Panc1 (cell line): ENCODE measurements at regions not wholly inside any gene's neighbourhood (a gene's known extent, or its start where the extent isn't known, plus 50 kb on each side); places are given as distances from the start of the nearest gene placed in this dataset.

Experiments
- ATAC-seq: fragments of 200-7000 bp; cut with Tn5 transposase; 2 replicates; pipeline ENCODE4 v1.9.1; 2020; ENCODE audit warnings: mild to moderate bottlenecking, moderate library complexity
- BruUV-seq: library from RNA; stranded (reverse); fragments of 400-500 nt; replicated peaks from 2 replicates; lab custom pipeline; 2021; lab: Mats Ljungman, UMichigan
- CTCF ChIA-PET: fragments of 300-600 bp; sonication (Branson Sonifier 250); formaldehyde crosslinking; loops from one replicate; lab custom pipeline; 2022; ENCODE audit warnings: antibody characterized with exemption; lab: Charles Lee
- POLR2A ChIA-PET: fragments of 300-600 bp; sonication (Branson Sonifier 250); formaldehyde crosslinking; loops from one replicate; lab custom pipeline; 2022; ENCODE audit warnings: antibody characterized with exemption; lab: Charles Lee
- DNase-seq: peaks from one replicate; pipeline ENCODE4 v3.0.0-alpha.2; 2010; ENCODE audit warnings: low read depth, low spot score
- H3K27ac ChIP-seq: 2 replicates; pipeline ENCODE4 v1.5.1; 2011; ENCODE audit warnings: mild to moderate bottlenecking, low read length, inconsistent platforms
- H3K27me3 ChIP-seq: fragments of 200-500 bp; sonication (Bioruptor generic); 2 replicates; pipeline ENCODE4 v1.6.0; 2014; ENCODE audit warnings: low read length, inconsistent platforms; ENCODE audit not compliant: control insufficient read depth, insufficient read depth
- H3K36me3 ChIP-seq: fragments of 200-500 bp; sonication (Bioruptor generic); 2 replicates; pipeline ENCODE4 v1.5.1; 2014; ENCODE audit warnings: inconsistent platforms, mild to moderate bottlenecking, low read length, moderate library complexity; ENCODE audit not compliant: control insufficient read depth, insufficient read depth
- H3K4me1 ChIP-seq: 2 replicates; pipeline ENCODE4 v1.5.1; 2011; ENCODE audit warnings: inconsistent platforms, mild to moderate bottlenecking, low read length, moderate library complexity; ENCODE audit not compliant: control insufficient read depth, insufficient read depth
- H3K4me3 ChIP-seq, 2 experiments: 2 replicates each; pipeline ENCODE4 v1.5.1; 2011 to 2012; ENCODE audit warnings: low read depth in 2 of 2, low read length in 2 of 2, mild to moderate bottlenecking in 2 of 2, inconsistent platforms in 1 of 2, moderate library complexity in 1 of 2
- H3K9me3 ChIP-seq: fragments of 200-500 bp; sonication (Bioruptor generic); 2 replicates; pipeline ENCODE4 v1.5.1; 2014; ENCODE audit warnings: low read depth, mild to moderate bottlenecking, inconsistent platforms, low read length, moderate library complexity; ENCODE audit not compliant: control insufficient read depth, insufficient read depth
- CTCF ChIP-seq: fragments of 450-650 bp; IDR thresholded peaks from 2 replicates; pipeline ENCODE4 v1.5.1; 2017; ENCODE audit warnings: mild to moderate bottlenecking
- POLR2AphosphoS5 ChIP-seq: IDR thresholded peaks from 2 replicates; pipeline ENCODE4 v1.6.1; 2012; ENCODE audit warnings: mild to moderate bottlenecking, low read depth, low read length, moderate library complexity
- REST ChIP-seq, 2 experiments: IDR thresholded peaks; 2 replicates each; pipeline ENCODE4 v1.6.1; 2011 to 2012; ENCODE audit warnings: low read depth in 2 of 2, control low read depth in 1 of 2, low read length in 1 of 2, mild to moderate bottlenecking in 1 of 2, moderate library complexity in 1 of 2; ENCODE audit not compliant: insufficient read depth in 1 of 2
- SIN3A ChIP-seq: IDR thresholded peaks from 2 replicates; pipeline ENCODE4 v1.6.1; 2012; ENCODE audit warnings: low read depth, mild to moderate bottlenecking, low read length, moderate library complexity, borderline replicate concordance; ENCODE audit not compliant: insufficient read depth
- TCF7L2 ChIP-seq: IDR thresholded peaks from 2 replicates; pipeline ENCODE4 v1.6.1; 2011; ENCODE audit warnings: mild to moderate bottlenecking, low read depth, low read length, inconsistent platforms
- in situ Hi-C: cut with HindIII; loops from 2 replicates; pipeline ENCODE4 v1.10.0; 2016; ENCODE audit warnings: low sequenced_read_pairs, low pct_unique_long_range_greater_than_20kb
- intact Hi-C: fragments of 100-400 bp; cut with micrococcal nuclease; formaldehyde crosslinking; loops from one replicate; pipeline ENCODE4 v1.10.0; 2022; ENCODE audit not compliant: unreplicated experiment

- no peaks in the 10 kb centered on the region for H3K36me3 ChIP-seq
- no peaks in the 10 kb centered on the region for H3K27me3 ChIP-seq
- no TSS peak for BruUV-seq
- H3K27ac ChIP-seq: no peak overlapping the region
- in situ Hi-C loops: no loop called here
- no peak for DNase-seq
- no peak for ATAC-seq
- ChIA-PET CTCF (no interaction called here), POLR2A (no interaction called here)
- TF ChIP-seq CTCF (no peak), SIN3A (no peak), TCF7L2 (no peak), REST (IDR thresholded peaks at IDR 0.05; ENCODE audit: insufficient read depth in 1 of 2, low read depth in 2 of 2, low read length in 1 of 2) (no peak)
- H3K4me1 ChIP-seq: no peaks in the 10 kb centered on the region
- H3K4me3 ChIP-seq: no peak overlapping the region
- no peaks in the 10 kb centered on the region for H3K9me3 ChIP-seq
- intact Hi-C loops: no loop called here
Observed at GRCh38 chr3:69642606-69643005, 96.7 kb upstream of the MITF start.

GRCh38 chr3:69639851-69640250, 99.4 kb upstream of the MITF start:
- Histone ChIP-seq H3K4me1 (no peaks in the 10 kb centered on the region), H3K27me3 (no peaks in the 10 kb centered on the region), H3K4me3 (no peak overlapping the region), H3K9me3 (no peaks in the 10 kb centered on the region), H3K27ac (no peak overlapping the region), H3K36me3 (no peaks in the 10 kb centered on the region)
- DNase-seq (no peak), ATAC-seq (no peak)
- ChIA-PET POLR2A (no interaction called here), CTCF (no interaction called here)
- intact Hi-C loops: no loop called here
- BruUV-seq: no TSS peak
- in situ Hi-C loops: no loop called here
- TF ChIP-seq SIN3A (no peak), REST (IDR thresholded peaks at IDR 0.05; ENCODE audit: insufficient read depth in 1 of 2, low read depth in 2 of 2, low read length in 1 of 2) (no peak), CTCF (no peak), TCF7L2 (no peak), POLR2AphosphoS5 (no peak)
